DOHH2 (cell line): ENCODE measurements at regions not wholly inside any gene's neighbourhood (a gene's known extent, or its start where the extent isn't known, plus 50 kb on each side); places are given as distances from the start of the nearest gene placed in this dataset.

Experiments
- EZH2phosphoT487 ChIP-seq: fragments of 200-600 bp; sonication (generic); IDR thresholded peaks from 2 replicates; pipeline ENCODE4 v1.6.1; 2017; ENCODE audit warnings: borderline replicate concordance, mild to moderate bottlenecking, antibody characterized with exemption, low read length, moderate library complexity, mixed read lengths
- TF ChIP-seq, protein P1 (sequence below): fragments of 200-600 bp; sonication (generic); IDR thresholded peaks from one replicate; pipeline ENCODE4 v1.5.1; 2014; ENCODE audit warnings: antibody characterized with exemption, mild to moderate bottlenecking, low read depth, low read length; ENCODE audit not compliant: poor library complexity, severe bottlenecking

DNA sequence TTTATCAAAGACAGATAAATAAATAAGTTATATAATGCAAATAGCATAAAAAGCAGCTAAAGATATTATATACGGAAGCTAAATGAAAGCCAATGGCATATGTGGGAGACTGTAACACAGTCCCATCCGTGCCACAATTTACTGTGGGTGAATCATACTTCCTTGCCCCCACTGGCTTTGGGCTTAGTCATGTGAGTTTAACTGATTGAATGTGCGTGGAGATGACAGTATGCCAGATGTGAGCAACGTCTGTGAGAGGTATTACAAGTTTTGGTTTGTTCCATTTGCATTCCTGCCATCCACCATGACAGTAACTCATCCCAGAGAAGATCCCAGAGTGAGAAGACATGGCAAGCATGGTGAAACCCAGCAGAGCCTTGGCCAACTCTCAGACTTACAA is 340.0 kb downstream of the SUCLA2 start:
- TF ChIP-seq EZH2phosphoT487 = no peak
- TF ChIP-seq, protein P1, sequence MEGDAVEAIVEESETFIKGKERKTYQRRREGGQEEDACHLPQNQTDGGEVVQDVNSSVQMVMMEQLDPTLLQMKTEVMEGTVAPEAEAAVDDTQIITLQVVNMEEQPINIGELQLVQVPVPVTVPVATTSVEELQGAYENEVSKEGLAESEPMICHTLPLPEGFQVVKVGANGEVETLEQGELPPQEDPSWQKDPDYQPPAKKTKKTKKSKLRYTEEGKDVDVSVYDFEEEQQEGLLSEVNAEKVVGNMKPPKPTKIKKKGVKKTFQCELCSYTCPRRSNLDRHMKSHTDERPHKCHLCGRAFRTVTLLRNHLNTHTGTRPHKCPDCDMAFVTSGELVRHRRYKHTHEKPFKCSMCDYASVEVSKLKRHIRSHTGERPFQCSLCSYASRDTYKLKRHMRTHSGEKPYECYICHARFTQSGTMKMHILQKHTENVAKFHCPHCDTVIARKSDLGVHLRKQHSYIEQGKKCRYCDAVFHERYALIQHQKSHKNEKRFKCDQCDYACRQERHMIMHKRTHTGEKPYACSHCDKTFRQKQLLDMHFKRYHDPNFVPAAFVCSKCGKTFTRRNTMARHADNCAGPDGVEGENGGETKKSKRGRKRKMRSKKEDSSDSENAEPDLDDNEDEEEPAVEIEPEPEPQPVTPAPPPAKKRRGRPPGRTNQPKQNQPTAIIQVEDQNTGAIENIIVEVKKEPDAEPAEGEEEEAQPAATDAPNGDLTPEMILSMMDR = no peak
